ENCODE measurements at regions not wholly inside any gene's neighbourhood (a gene's known extent, or its start where the extent isn't known, plus 50 kb on each side); places are given as distances from the start of the nearest gene placed in this dataset.
"Not testable (repeated sequence)": the region's sequence is repeated elsewhere in the genome, so short reads cannot be mapped to it uniquely, and the experiment has no call there.

DNA sequence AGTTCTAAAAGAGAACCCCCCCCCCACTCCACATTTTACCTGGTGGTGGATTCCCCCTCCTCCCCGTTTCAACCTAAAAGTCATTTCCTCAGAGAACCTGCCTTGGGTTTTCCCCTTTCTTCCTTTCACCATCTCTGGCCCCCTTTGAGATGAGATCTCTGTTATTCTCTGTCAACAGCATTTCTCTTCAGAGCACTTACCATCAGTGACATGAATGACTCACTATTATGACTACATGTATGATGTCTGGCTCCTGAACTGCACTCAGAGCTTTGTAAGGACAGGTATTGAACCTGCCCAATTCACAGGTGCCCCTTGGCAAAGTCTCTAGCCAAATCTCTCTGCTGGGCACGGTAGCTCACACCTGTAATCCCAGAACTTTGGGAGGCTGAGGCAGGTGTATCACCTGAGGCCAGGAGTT lies 61.4 kb upstream of the JARID2 start:
- no peaks in the 10 kb centered on the region for H3K79me2 ChIP-seq
- H3K9ac ChIP-seq: no peak overlapping the region
- H3K4me2 ChIP-seq (ENCODE audit: low read length): no peak overlapping the region
- H3K4me3 ChIP-seq (ENCODE audit: low read depth, low read length): no peak overlapping the region
- no peak overlapping the region for H3K27ac ChIP-seq
- no peaks in the 10 kb centered on the region for H3K36me3 ChIP-seq (ENCODE audit: control insufficient read depth, insufficient read depth, low read length)
- no peaks in the 10 kb centered on the region for H3K4me1 ChIP-seq
- no peak overlapping the region for H2AFZ ChIP-seq
- no peaks in the 10 kb centered on the region for H3K9me3 ChIP-seq (ENCODE audit: control insufficient read depth, low read length)
- H3K27me3 ChIP-seq (ENCODE audit: control insufficient read depth, insufficient read depth, low read length): no peaks in the 10 kb centered on the region
- TF ChIP-seq CTCF (IDR thresholded peaks at IDR 0.05): no peak

DNA sequence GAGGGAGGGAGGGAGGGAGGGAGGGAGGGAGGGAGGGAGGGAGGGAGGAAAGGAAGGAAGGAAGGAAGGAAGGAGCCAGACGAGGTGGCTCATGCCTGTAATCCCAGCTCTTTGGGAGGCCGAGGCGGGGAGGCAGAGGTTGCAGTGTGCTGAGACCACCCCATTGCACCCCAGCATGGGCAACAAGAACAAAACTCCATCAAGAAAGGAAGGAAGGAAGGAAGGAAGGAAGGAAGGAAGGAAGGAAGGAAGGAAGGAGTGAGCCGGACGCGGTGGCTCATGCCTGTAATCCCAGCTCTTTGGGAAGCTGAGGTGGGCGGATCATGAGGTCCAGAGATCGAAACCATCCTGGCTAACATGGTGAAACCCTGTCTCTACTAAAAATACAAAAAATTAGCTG lies 60.8 kb upstream of the JARID2 start:
- not testable (repeated sequence) for H3K36me3 ChIP-seq (ENCODE audit: control insufficient read depth, insufficient read depth, low read length); H3K9ac ChIP-seq; H3K4me3 ChIP-seq (ENCODE audit: low read depth, low read length); H3K79me2 ChIP-seq; H3K27me3 ChIP-seq (ENCODE audit: control insufficient read depth, insufficient read depth, low read length); H3K27ac ChIP-seq; H3K4me1 ChIP-seq; H2AFZ ChIP-seq; H3K4me2 ChIP-seq (ENCODE audit: low read length); H3K9me3 ChIP-seq (ENCODE audit: control insufficient read depth, low read length)

DNA sequence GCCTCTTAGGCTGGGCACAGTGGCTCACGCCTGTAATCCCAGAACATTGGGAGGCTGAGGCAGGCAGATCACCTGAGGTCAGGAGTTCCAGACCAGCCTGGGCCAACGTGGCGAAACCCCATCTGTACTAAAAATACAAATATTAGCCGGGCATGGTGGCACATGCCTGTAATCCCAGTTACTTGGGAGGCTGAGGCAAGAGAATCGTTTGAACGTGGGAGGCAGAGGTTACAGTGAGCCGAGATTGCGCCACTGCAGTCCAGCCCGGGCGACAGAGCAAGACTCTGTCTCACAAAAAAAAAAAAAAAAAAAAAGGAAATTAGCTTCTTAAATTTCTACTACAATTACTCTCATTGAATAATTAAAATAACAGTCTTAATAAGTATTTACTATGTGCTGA lies 52.4 kb upstream of the JARID2 start:
- not testable (repeated sequence) for H3K9ac ChIP-seq; H2AFZ ChIP-seq; H3K79me2 ChIP-seq; H3K36me3 ChIP-seq (ENCODE audit: control insufficient read depth, insufficient read depth, low read length); H3K27me3 ChIP-seq (ENCODE audit: control insufficient read depth, insufficient read depth, low read length); H3K27ac ChIP-seq; H3K4me1 ChIP-seq; H3K4me2 ChIP-seq (ENCODE audit: low read length); H3K9me3 ChIP-seq (ENCODE audit: control insufficient read depth, low read length); H3K4me3 ChIP-seq (ENCODE audit: low read depth, low read length)

GRCh38 chr6:15194453-15194852 lies 51.4 kb upstream of the JARID2 start:
- TF ChIP-seq CTCF (IDR thresholded peaks at IDR 0.05): no peak
- no peaks in the 10 kb centered on the region for H3K4me1 ChIP-seq

More at GRCh38 chr6:15194453-15194852, 51.4 kb upstream of the JARID2 start:
- Histone ChIP-seq H3K4me3 (ENCODE audit: low read depth, low read length) (no peak overlapping the region), H3K9me3 (ENCODE audit: control insufficient read depth, low read length) (no peaks in the 10 kb centered on the region), H3K27me3 (ENCODE audit: control insufficient read depth, insufficient read depth, low read length) (no peaks in the 10 kb centered on the region), H3K4me2 (ENCODE audit: low read length) (no peak overlapping the region), H3K36me3 (ENCODE audit: control insufficient read depth, insufficient read depth, low read length) (no peaks in the 10 kb centered on the region), H3K79me2 (no peaks in the 10 kb centered on the region), H3K9ac (no peak overlapping the region), H3K27ac (no peak overlapping the region), H2AFZ (no peak overlapping the region)

Data from parathyroid adenoma (tissue), 2 donors.